GM23338 (cell line): ENCODE measurements at regions not wholly inside any gene's neighbourhood (a gene's known extent, or its start where the extent isn't known, plus 50 kb on each side); places are given as distances from the start of the nearest gene placed in this dataset.

Experiments
- ATAC-seq: fragments of 200-7000 bp; cut with Tn5 transposase; 3 replicates; pipeline ENCODE4 v1.9.1; 2020
- DNase-seq: peaks from one replicate; pipeline ENCODE4 v3.0.0-alpha.2; 2015; ENCODE audit warnings: low spot score
- H2AFZ ChIP-seq: fragments of 200-600 bp; sonication (generic); 2 replicates; pipeline ENCODE4 v1.8.0; 2016; ENCODE audit warnings: antibody characterized with exemption, mild to moderate bottlenecking, moderate library complexity
- H3F3A ChIP-seq: fragments of 200-600 bp; sonication (generic); replicated peaks from 2 replicates; pipeline ENCODE4 v1.8.0; 2017; ENCODE audit warnings: antibody characterized with exemption, mixed run types, low read depth
- H3K27ac ChIP-seq: fragments of 200-600 bp; sonication (generic); 2 replicates; pipeline ENCODE4 v1.6.1; 2016; ENCODE audit warnings: low read depth
- H3K27me3 ChIP-seq: fragments of 200-600 bp; sonication (generic); 2 replicates; pipeline ENCODE4 v1.8.0; 2016; ENCODE audit warnings: mild to moderate bottlenecking, mixed run types, moderate library complexity; ENCODE audit not compliant: insufficient read depth
- H3K36me3 ChIP-seq: fragments of 200-600 bp; sonication (generic); 2 replicates; pipeline ENCODE4 v1.8.0; 2016; ENCODE audit warnings: mild to moderate bottlenecking; ENCODE audit not compliant: insufficient read depth
- H3K4me1 ChIP-seq: fragments of 200-600 bp; sonication (generic); 2 replicates; pipeline ENCODE4 v1.8.0; 2016; ENCODE audit warnings: mild to moderate bottlenecking, moderate library complexity; ENCODE audit not compliant: insufficient read depth
- H3K4me2 ChIP-seq: fragments of 200-600 bp; sonication (generic); 2 replicates; pipeline ENCODE4 v1.7.1; 2017; ENCODE audit warnings: mixed run types
- H3K4me3 ChIP-seq: fragments of 200-600 bp; sonication (generic); 2 replicates; pipeline ENCODE4 v1.6.1; 2016; ENCODE audit warnings: mixed run types
- H3K79me2 ChIP-seq: fragments of 200-600 bp; sonication (generic); replicated peaks from 2 replicates; pipeline ENCODE4 v1.8.0; 2017; ENCODE audit warnings: mild to moderate bottlenecking; ENCODE audit not compliant: insufficient read depth
- H3K9me2 ChIP-seq: fragments of 200-600 bp; sonication (generic); 2 replicates; pipeline ENCODE4 v1.8.0; 2017; ENCODE audit not compliant: insufficient read depth
- H4K20me1 ChIP-seq: fragments of 200-600 bp; sonication (generic); replicated peaks from 2 replicates; pipeline ENCODE4 v1.8.0; 2017; ENCODE audit warnings: mild to moderate bottlenecking; ENCODE audit not compliant: insufficient read depth
- H3K27ac Mint-ChIP-seq: 2 replicates; pipeline ENCODE4 v1.8.0; 2020; ENCODE audit warnings: inconsistent platforms, mild to moderate bottlenecking, moderate library complexity, mixed read lengths
- H3K27me3 Mint-ChIP-seq: 3 replicates; pipeline ENCODE4 v1.8.0; 2022; ENCODE audit warnings: low read depth, mild to moderate bottlenecking, moderate library complexity, mixed read lengths, inconsistent platforms; ENCODE audit not compliant: insufficient read depth, poor library complexity
- H3K36me3 Mint-ChIP-seq: 3 replicates; pipeline ENCODE4 v1.8.0; 2021; ENCODE audit warnings: low read depth, mild to moderate bottlenecking, inconsistent platforms, moderate library complexity, mixed read lengths
- H3K4me1 Mint-ChIP-seq: 3 replicates; pipeline ENCODE4 v1.8.0; 2020; ENCODE audit warnings: mild to moderate bottlenecking, inconsistent platforms, mixed read lengths
- H3K4me3 Mint-ChIP-seq: 3 replicates; pipeline ENCODE4 v1.8.0; 2021; ENCODE audit warnings: moderate library complexity, mild to moderate bottlenecking, inconsistent platforms, mixed read lengths
- H3K9me3 Mint-ChIP-seq: 3 replicates; pipeline ENCODE4 v1.8.0; 2020; ENCODE audit warnings: moderate library complexity, mild to moderate bottlenecking, inconsistent platforms, mixed read lengths
- CREB1 ChIP-seq: fragments of 250-450 bp; sonication (Bioruptor Pico); IDR thresholded peaks from 2 replicates; pipeline ENCODE4 v1.5.0; 2020; ENCODE audit warnings: low read depth, mild to moderate bottlenecking, moderate library complexity
- JUNB ChIP-seq: IDR thresholded peaks from one replicate; pipeline ENCODE4 v1.6.1; 2016; ENCODE audit warnings: antibody characterized with exemption; ENCODE audit not compliant: unreplicated experiment
- POLR2AphosphoS5 ChIP-seq: IDR thresholded peaks from 2 replicates; pipeline ENCODE4 v1.6.1; 2016; ENCODE audit warnings: antibody characterized with exemption, low read depth
- ZNF114 ChIP-seq: fragments of 250-450 bp; sonication (Bioruptor Pico); IDR thresholded peaks from 2 replicates; pipeline ENCODE4 v1.5.0; 2020; ENCODE audit warnings: mild to moderate bottlenecking, moderate library complexity
- ZNF331 ChIP-seq: fragments of 250-450 bp; sonication (Bioruptor Pico); IDR thresholded peaks from 2 replicates; pipeline ENCODE4 v1.5.0; 2020; ENCODE audit warnings: low read depth, mild to moderate bottlenecking, moderate library complexity
- TF ChIP-seq, protein P1 (sequence below): fragments of 250-450 bp; sonication (Bioruptor Pico); IDR thresholded peaks from 2 replicates; pipeline ENCODE4 v1.5.0; 2020; ENCODE audit warnings: mild to moderate bottlenecking, moderate library complexity
- TF ChIP-seq, protein P2 (sequence below): IDR thresholded peaks from one replicate; pipeline ENCODE4 v1.6.1; 2018; ENCODE audit warnings: antibody characterized with exemption; ENCODE audit not compliant: unreplicated experiment
- TF ChIP-seq, protein P3 (sequence below): IDR thresholded peaks from 2 replicates; pipeline ENCODE4 v1.6.1; 2016; ENCODE audit warnings: antibody characterized with exemption
- TF ChIP-seq, protein P4 (sequence below), 2 experiments: fragments of 200-600 bp in 1 of 2; sonication (generic) in 1 of 2; conservative IDR thresholded peaks; 2 replicates each; pipeline versions ENCODE4 v1.5.1 to v1.6.1; 2016 to 2017; ENCODE audit warnings: antibody characterized with exemption in 2 of 2, low read depth in 2 of 2, mild to moderate bottlenecking in 2 of 2, moderate library complexity in 1 of 2

DNA sequence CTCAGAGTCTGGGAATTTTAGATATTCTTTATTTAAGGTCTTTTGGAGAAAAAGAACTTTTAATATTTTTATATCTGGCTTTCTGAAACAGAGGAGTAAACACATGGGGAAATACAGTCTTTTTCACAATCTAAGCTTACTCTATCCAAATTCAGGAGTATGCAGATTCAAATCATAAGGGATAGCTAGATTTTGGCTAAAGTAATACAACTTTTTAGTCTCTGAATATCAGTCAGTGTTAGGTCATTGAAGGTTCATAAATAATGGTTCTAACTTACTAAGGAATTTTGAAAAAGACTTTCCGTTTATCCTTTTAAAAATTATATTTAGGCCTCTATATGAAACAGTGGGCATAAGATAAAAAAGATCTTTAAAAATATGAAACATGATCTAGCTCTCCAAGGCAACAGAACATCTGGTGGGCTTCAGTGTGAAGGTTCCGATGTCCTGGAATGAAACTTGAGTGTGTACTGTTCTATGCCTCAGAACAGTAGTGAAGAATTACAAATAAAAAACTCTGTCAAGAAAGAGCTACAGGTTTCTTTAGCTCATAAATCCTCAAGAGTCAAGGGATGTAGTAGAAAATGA lies 165.2 kb upstream of the PDGFD start:
- Mint-ChIP-seq H3K4me3 (no peak overlapping the region), H3K27me3 (no peaks in the 10 kb centered on the region), H3K27ac (no peak overlapping the region), H3K36me3 (no peaks in the 10 kb centered on the region; the same call in 2 of the 3 replicates), H3K9me3 (no peaks in the 10 kb centered on the region; the same call in 2 of the 3 replicates), H3K4me1 (no peaks in the 10 kb centered on the region)
- H3K79me2 ChIP-seq: no peaks in the 10 kb centered on the region
- H3K27ac ChIP-seq: no peak overlapping the region
- H3K9me2 ChIP-seq: 0 out of 2 replicates have a peak, but pooled peaks cover 8% of the 10 kb centered on the region
- TF ChIP-seq, protein P1, sequence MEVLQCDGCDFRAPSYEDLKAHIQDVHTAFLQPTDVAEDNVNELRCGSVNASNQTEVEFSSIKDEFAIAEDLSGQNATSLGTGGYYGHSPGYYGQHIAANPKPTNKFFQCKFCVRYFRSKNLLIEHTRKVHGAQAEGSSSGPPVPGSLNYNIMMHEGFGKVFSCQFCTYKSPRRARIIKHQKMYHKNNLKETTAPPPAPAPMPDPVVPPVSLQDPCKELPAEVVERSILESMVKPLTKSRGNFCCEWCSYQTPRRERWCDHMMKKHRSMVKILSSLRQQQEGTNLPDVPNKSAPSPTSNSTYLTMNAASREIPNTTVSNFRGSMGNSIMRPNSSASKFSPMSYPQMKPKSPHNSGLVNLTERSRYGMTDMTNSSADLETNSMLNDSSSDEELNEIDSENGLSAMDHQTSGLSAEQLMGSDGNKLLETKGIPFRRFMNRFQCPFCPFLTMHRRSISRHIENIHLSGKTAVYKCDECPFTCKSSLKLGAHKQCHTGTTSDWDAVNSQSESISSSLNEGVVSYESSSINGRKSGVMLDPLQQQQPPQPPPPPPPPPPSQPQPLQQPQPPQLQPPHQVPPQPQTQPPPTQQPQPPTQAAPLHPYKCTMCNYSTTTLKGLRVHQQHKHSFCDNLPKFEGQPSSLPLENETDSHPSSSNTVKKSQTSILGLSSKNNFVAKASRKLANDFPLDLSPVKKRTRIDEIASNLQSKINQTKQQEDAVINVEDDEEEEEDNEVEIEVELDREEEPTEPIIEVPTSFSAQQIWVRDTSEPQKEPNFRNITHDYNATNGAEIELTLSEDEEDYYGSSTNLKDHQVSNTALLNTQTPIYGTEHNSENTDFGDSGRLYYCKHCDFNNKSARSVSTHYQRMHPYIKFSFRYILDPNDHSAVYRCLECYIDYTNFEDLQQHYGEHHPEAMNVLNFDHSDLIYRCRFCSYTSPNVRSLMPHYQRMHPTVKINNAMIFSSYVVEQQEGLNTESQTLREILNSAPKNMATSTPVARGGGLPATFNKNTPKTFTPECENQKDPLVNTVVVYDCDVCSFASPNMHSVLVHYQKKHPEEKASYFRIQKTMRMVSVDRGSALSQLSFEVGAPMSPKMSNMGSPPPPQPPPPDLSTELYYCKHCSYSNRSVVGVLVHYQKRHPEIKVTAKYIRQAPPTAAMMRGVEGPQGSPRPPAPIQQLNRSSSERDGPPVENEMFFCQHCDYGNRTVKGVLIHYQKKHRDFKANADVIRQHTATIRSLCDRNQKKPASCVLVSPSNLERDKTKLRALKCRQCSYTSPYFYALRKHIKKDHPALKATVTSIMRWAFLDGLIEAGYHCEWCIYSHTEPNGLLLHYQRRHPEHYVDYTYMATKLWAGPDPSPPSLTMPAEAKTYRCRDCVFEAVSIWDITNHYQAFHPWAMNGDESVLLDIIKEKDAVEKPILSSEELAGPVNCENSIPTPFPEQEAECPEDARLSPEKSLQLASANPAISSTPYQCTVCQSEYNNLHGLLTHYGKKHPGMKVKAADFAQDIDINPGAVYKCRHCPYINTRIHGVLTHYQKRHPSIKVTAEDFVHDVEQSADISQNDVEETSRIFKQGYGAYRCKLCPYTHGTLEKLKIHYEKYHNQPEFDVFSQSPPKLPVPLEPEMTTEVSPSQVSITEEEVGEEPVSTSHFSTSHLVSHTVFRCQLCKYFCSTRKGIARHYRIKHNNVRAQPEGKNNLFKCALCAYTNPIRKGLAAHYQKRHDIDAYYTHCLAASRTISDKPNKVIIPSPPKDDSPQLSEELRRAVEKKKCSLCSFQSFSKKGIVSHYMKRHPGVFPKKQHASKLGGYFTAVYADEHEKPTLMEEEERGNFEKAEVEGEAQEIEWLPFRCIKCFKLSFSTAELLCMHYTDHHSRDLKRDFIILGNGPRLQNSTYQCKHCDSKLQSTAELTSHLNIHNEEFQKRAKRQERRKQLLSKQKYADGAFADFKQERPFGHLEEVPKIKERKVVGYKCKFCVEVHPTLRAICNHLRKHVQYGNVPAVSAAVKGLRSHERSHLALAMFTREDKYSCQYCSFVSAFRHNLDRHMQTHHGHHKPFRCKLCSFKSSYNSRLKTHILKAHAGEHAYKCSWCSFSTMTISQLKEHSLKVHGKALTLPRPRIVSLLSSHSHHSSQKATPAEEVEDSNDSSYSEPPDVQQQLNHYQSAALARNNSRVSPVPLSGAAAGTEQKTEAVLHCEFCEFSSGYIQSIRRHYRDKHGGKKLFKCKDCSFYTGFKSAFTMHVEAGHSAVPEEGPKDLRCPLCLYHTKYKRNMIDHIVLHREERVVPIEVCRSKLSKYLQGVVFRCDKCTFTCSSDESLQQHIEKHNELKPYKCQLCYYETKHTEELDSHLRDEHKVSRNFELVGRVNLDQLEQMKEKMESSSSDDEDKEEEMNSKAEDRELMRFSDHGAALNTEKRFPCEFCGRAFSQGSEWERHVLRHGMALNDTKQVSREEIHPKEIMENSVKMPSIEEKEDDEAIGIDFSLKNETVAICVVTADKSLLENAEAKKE (CRISPR knock-in tag): no peak
- TF ChIP-seq, protein P2, sequence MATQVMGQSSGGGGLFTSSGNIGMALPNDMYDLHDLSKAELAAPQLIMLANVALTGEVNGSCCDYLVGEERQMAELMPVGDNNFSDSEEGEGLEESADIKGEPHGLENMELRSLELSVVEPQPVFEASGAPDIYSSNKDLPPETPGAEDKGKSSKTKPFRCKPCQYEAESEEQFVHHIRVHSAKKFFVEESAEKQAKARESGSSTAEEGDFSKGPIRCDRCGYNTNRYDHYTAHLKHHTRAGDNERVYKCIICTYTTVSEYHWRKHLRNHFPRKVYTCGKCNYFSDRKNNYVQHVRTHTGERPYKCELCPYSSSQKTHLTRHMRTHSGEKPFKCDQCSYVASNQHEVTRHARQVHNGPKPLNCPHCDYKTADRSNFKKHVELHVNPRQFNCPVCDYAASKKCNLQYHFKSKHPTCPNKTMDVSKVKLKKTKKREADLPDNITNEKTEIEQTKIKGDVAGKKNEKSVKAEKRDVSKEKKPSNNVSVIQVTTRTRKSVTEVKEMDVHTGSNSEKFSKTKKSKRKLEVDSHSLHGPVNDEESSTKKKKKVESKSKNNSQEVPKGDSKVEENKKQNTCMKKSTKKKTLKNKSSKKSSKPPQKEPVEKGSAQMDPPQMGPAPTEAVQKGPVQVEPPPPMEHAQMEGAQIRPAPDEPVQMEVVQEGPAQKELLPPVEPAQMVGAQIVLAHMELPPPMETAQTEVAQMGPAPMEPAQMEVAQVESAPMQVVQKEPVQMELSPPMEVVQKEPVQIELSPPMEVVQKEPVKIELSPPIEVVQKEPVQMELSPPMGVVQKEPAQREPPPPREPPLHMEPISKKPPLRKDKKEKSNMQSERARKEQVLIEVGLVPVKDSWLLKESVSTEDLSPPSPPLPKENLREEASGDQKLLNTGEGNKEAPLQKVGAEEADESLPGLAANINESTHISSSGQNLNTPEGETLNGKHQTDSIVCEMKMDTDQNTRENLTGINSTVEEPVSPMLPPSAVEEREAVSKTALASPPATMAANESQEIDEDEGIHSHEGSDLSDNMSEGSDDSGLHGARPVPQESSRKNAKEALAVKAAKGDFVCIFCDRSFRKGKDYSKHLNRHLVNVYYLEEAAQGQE: no peak
- TF ChIP-seq, protein P3, sequence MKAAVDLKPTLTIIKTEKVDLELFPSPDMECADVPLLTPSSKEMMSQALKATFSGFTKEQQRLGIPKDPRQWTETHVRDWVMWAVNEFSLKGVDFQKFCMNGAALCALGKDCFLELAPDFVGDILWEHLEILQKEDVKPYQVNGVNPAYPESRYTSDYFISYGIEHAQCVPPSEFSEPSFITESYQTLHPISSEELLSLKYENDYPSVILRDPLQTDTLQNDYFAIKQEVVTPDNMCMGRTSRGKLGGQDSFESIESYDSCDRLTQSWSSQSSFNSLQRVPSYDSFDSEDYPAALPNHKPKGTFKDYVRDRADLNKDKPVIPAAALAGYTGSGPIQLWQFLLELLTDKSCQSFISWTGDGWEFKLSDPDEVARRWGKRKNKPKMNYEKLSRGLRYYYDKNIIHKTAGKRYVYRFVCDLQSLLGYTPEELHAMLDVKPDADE: no peak
- TF ChIP-seq JUNB: no peak
- TF ChIP-seq POLR2AphosphoS5: no peak
- TF ChIP-seq ZNF331 (CRISPR knock-in tag): no peak
- TF ChIP-seq, protein P4, sequence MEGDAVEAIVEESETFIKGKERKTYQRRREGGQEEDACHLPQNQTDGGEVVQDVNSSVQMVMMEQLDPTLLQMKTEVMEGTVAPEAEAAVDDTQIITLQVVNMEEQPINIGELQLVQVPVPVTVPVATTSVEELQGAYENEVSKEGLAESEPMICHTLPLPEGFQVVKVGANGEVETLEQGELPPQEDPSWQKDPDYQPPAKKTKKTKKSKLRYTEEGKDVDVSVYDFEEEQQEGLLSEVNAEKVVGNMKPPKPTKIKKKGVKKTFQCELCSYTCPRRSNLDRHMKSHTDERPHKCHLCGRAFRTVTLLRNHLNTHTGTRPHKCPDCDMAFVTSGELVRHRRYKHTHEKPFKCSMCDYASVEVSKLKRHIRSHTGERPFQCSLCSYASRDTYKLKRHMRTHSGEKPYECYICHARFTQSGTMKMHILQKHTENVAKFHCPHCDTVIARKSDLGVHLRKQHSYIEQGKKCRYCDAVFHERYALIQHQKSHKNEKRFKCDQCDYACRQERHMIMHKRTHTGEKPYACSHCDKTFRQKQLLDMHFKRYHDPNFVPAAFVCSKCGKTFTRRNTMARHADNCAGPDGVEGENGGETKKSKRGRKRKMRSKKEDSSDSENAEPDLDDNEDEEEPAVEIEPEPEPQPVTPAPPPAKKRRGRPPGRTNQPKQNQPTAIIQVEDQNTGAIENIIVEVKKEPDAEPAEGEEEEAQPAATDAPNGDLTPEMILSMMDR (conservative IDR thresholded peaks at IDR 0.05; ENCODE audit: low read depth in 2 of 2): no peak
- no peak for TF ChIP-seq CREB1 (CRISPR knock-in tag)
- TF ChIP-seq ZNF114 (CRISPR knock-in tag): no peak
- 0 out of 2 replicates have a peak overlapping the region, but pooled peaks have one; percentile 3 for H2AFZ ChIP-seq
- H3K36me3 ChIP-seq: peaks cover 5% of the 10 kb centered on the region; the same call in 1 of the 2 replicates
- no peaks in the 10 kb centered on the region for H3K4me1 ChIP-seq
- DNase-seq (no peak), ATAC-seq (no peak)
- no peak overlapping the region for H3K4me3 ChIP-seq
- no peaks in the 10 kb centered on the region for H3F3A ChIP-seq
- no peak overlapping the region for H3K4me2 ChIP-seq
- H4K20me1 ChIP-seq: no peaks in the 10 kb centered on the region
- H3K27me3 ChIP-seq: no peaks in the 10 kb centered on the region
